CD4-positive, CD25-positive, alpha-beta regulatory T cell (primary cell): ENCODE measurements at regions not wholly inside any gene's neighbourhood (a gene's known extent, or its start where the extent isn't known, plus 50 kb on each side); places are given as distances from the start of the nearest gene placed in this dataset.
A peak's percentile ranks its signal among the peaks of the same experiment; 100 is the strongest.

Source experiments
- ATAC-seq, 2 donors: fragments of 150-1000 bp; cut with Tn5 transposase; one replicate each; pipeline ENCODE4 v1.10.0; 2021; ENCODE audit warnings: low read depth in 2 of 2, moderate number of reproducible peaks in 2 of 2, moderate library complexity in 1 of 2
- DNase-seq, 3 donors: peaks; one replicate each; pipeline versions ENCODE4 v3.0.0 to v3.0.0-alpha.2; 2012 to 2022; ENCODE audit warnings: mixed read lengths in 1 of 3
- H3K27ac ChIP-seq: one replicate; pipeline ENCODE4 v1.7.0; 2013; ENCODE audit warnings: mild to moderate bottlenecking, low read length; ENCODE audit not compliant: insufficient read depth, poor library complexity, severe bottlenecking
- H3K27me3 ChIP-seq: one replicate; pipeline ENCODE4 v1.7.0; 2013; ENCODE audit warnings: low read length; ENCODE audit not compliant: control insufficient read depth, insufficient read depth
- H3K36me3 ChIP-seq: one replicate; pipeline ENCODE4 v1.7.0; 2013; ENCODE audit warnings: mild to moderate bottlenecking, low read length, moderate library complexity; ENCODE audit not compliant: control insufficient read depth, insufficient read depth
- H3K4me1 ChIP-seq: 2 replicates; pipeline ENCODE4 v1.7.0; 2013; ENCODE audit warnings: mild to moderate bottlenecking, low read length; ENCODE audit not compliant: insufficient read depth, control insufficient read depth, poor library complexity, severe bottlenecking
- H3K4me3 ChIP-seq: one replicate; pipeline ENCODE4 v1.7.0; 2013; ENCODE audit warnings: low read depth, mild to moderate bottlenecking, low read length, moderate library complexity
- H3K9me3 ChIP-seq, 2 experiments: 1 replicate in 1 of 2; 2 replicates in 1 of 2; pipeline ENCODE4 v1.7.0; 2013; ENCODE audit warnings: low read length in 2 of 2, mild to moderate bottlenecking in 1 of 2, moderate library complexity in 1 of 2; ENCODE audit not compliant: control insufficient read depth in 2 of 2
- H3K27ac Mint-ChIP-seq, 3 donors: one replicate each; pipeline ENCODE4 v1.8.0; 2020 to 2022; ENCODE audit warnings: mild to moderate bottlenecking in 3 of 3, mixed read lengths in 3 of 3, moderate library complexity in 2 of 3
- H3K27me3 Mint-ChIP-seq: one replicate; pipeline ENCODE4 v1.8.0; 2022; ENCODE audit warnings: mild to moderate bottlenecking, mixed read lengths
- H3K36me3 Mint-ChIP-seq: one replicate; pipeline ENCODE4 v1.8.0; 2020; ENCODE audit warnings: mixed read lengths
- H3K4me1 Mint-ChIP-seq, 4 donors: one replicate each; pipeline ENCODE4 v1.8.0; 2020 to 2022; ENCODE audit warnings: mixed read lengths in 4 of 4, mild to moderate bottlenecking in 1 of 4
- H3K4me3 Mint-ChIP-seq, 4 donors: one replicate each; pipeline ENCODE4 v1.8.0; 2020 to 2022; ENCODE audit warnings: mild to moderate bottlenecking in 4 of 4, mixed read lengths in 4 of 4, moderate library complexity in 3 of 4
- H3K9me3 Mint-ChIP-seq, 7 donors: one replicate each; pipeline ENCODE4 v1.8.0; 2020 to 2022; ENCODE audit warnings: mixed read lengths in 7 of 7, mild to moderate bottlenecking in 3 of 7, moderate library complexity in 2 of 7

- DNase-seq (no peak), ATAC-seq (no peak)
- Histone ChIP-seq H3K27ac (no peak overlapping the region), H3K4me1 (no peaks in the 10 kb centered on the region), H3K27me3 (no peaks in the 10 kb centered on the region), H3K4me3 (no peak overlapping the region), H3K36me3 (no peaks in the 10 kb centered on the region), H3K9me3 (no peaks in the 10 kb centered on the region)
- Mint-ChIP-seq H3K27ac (no peak overlapping the region), H3K36me3 (no peaks in the 10 kb centered on the region), H3K27me3 (no peaks in the 10 kb centered on the region), H3K9me3 (peaks cover 0 to 1% (median 0%) of the 10 kb centered on the region in 7 donors), H3K4me3 (no peak overlapping the region), H3K4me1 (peaks cover 0 to 5% (median 0%) of the 10 kb centered on the region in 4 donors)
Measured at GRCh38 chr12:11968048-11968383, 102.7 kb upstream of the BCL2L14 start.

GRCh38 chr12:11968516-11968915, 102.2 kb upstream of the BCL2L14 start:
- Mint-ChIP-seq H3K27ac (no peak overlapping the region), H3K36me3 (no peaks in the 10 kb centered on the region), H3K9me3 (peaks cover 0 to 1% (median 0%) of the 10 kb centered on the region in 7 donors), H3K4me1 (peaks cover 0 to 2% (median 0%) of the 10 kb centered on the region in 4 donors), H3K27me3 (no peaks in the 10 kb centered on the region), H3K4me3 (no peak overlapping the region)
- no peak overlapping the region for H3K4me3 ChIP-seq
- ATAC-seq, result no peak
- H3K27me3 ChIP-seq, result no peaks in the 10 kb centered on the region
- H3K9me3 ChIP-seq, result no peaks in the 10 kb centered on the region
- no peaks in the 10 kb centered on the region for H3K4me1 ChIP-seq
- no peak overlapping the region for H3K27ac ChIP-seq
- no peaks in the 10 kb centered on the region for H3K36me3 ChIP-seq
- DNase-seq, result no peak

DNA sequence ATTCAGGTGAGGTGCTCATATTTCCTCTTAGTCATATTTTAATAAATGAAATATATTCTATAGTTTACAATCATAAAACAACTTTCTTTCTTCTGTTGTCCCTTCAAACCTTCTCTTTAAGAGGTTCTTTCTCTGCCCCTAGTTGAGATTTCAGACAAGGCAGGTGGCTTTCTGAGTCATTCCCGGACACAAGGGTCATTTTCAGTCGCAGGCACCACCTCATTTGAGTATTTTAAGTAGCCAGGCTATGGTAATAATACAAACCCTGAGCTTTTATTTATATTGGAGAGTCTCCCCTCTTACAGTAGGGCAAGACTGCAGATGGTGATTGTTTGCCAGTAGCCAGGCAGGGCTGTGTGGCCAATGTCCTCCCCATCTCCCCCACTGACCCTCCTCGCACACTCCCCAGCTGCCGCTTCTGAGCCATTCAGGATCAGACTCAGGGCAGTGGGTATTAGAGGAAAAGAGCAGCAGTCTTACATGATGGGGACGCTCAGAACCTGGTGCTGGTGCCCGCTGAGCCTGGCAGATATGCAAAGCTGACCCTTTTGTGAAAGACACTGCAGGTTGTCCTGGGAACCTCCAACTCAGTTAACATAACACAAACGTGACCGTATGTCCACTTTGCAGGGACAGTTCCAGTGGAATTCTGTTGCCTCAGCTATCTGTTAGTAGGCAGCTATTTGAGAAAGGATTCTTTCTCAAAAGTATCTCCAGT, 101.1 kb upstream of the BCL2L14 start:
- Histone ChIP-seq H3K4me3 (no peak overlapping the region), H3K27ac (no peak overlapping the region), H3K36me3 (no peaks in the 10 kb centered on the region), H3K27me3 (no peaks in the 10 kb centered on the region), H3K9me3 (no peaks in the 10 kb centered on the region), H3K4me1 (no peaks in the 10 kb centered on the region)
- peak overlapping the region in 1 of 3 donors; percentile 14 for H3K27ac Mint-ChIP-seq
- H3K27me3 Mint-ChIP-seq, result no peaks in the 10 kb centered on the region
- no peak overlapping the region for H3K4me3 Mint-ChIP-seq
- H3K4me1 Mint-ChIP-seq, result peaks cover 0 to 2% (median 0%) of the 10 kb centered on the region in 4 donors
- DNase-seq (no peak), ATAC-seq (no peak)
- peaks cover 0 to 1% (median 0%) of the 10 kb centered on the region in 7 donors for H3K9me3 Mint-ChIP-seq
- no peaks in the 10 kb centered on the region for H3K36me3 Mint-ChIP-seq

- Histone ChIP-seq H3K4me3 (no peak overlapping the region), H3K27me3 (no peaks in the 10 kb centered on the region), H3K27ac (no peak overlapping the region), H3K9me3 (no peaks in the 10 kb centered on the region), H3K36me3 (no peaks in the 10 kb centered on the region), H3K4me1 (no peaks in the 10 kb centered on the region)
- Mint-ChIP-seq H3K4me3 (no peak overlapping the region), H3K36me3 (no peaks in the 10 kb centered on the region), H3K27ac (no peak overlapping the region), H3K9me3 (peaks cover 0 to 1% (median 0%) of the 10 kb centered on the region in 7 donors), H3K4me1 (peaks cover 0 to 2% (median 0%) of the 10 kb centered on the region in 4 donors), H3K27me3 (no peaks in the 10 kb centered on the region)
- ATAC-seq, result no peak
- no peak for DNase-seq
Measured at GRCh38 chr12:11970155-11970520, 100.6 kb upstream of the BCL2L14 start.

DNA sequence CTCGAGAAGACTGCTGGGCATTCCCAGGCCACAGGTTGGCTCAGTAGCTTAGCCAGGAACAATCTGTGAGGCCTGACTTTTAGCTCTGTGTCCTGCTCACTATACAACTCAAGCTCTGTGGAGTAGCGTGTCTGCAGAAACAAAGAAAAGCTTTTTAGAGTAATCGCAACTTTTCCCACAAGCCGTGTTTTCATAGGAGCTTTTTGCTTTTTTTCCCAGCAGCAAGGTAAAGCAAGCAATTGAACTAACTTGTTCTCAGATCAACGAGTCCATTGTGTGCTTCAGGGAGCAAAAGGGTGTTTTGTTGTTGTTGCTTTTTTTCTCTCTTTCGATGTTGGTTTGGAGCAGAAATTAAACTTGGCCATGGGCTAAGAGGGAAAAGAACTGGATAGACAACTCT, 97.3 kb upstream of the BCL2L14 start:
- Histone ChIP-seq H3K4me3 (no peak overlapping the region), H3K27me3 (no peaks in the 10 kb centered on the region), H3K9me3 (no peaks in the 10 kb centered on the region), H3K36me3 (no peaks in the 10 kb centered on the region), H3K4me1 (no peaks in the 10 kb centered on the region), H3K27ac (no peak overlapping the region)
- Mint-ChIP-seq H3K27me3 (no peaks in the 10 kb centered on the region), H3K9me3 (no peaks in the 10 kb centered on the region), H3K27ac (no peak overlapping the region), H3K4me1 (peaks cover 0 to 4% (median 0%) of the 10 kb centered on the region in 4 donors), H3K36me3 (no peaks in the 10 kb centered on the region), H3K4me3 (no peak overlapping the region)
- ATAC-seq, result no peak
- DNase-seq, result no peak

DNA sequence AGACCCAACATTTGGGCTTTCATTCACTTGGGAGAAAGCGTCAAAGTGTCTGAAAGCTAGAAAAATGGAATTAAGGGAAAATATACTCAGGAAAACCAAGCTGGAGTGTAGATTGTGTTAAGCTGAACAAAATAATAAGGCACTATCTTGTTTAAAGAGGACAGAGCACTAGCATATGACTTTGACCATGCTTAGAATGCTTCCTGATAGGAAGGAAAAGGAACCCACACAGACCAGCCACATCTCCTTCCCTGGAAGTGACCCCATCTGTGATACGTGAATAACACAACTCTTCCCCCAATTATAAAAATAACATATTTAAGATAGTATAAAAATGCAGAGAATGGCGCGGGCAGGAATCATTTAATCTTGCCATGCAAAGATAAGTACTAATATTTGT, 94.7 kb upstream of the BCL2L14 start:
- Mint-ChIP-seq H3K9me3 (no peaks in the 10 kb centered on the region), H3K36me3 (no peaks in the 10 kb centered on the region), H3K27ac (no peak overlapping the region), H3K4me3 (no peak overlapping the region), H3K4me1 (peaks cover 3 to 20% (median 15%) of the 10 kb centered on the region in 4 donors), H3K27me3 (no peaks in the 10 kb centered on the region)
- Histone ChIP-seq H3K9me3 (no peaks in the 10 kb centered on the region), H3K27me3 (no peaks in the 10 kb centered on the region), H3K27ac (no peak overlapping the region), H3K4me3 (no peak overlapping the region), H3K36me3 (no peaks in the 10 kb centered on the region), H3K4me1 (peaks cover 22% of the 10 kb centered on the region)
- DNase-seq, result no peak
- no peak for ATAC-seq

- Histone ChIP-seq H3K9me3 (no peaks in the 10 kb centered on the region), H3K4me1 (peaks cover 38% of the 10 kb centered on the region), H3K36me3 (no peaks in the 10 kb centered on the region), H3K4me3 (no peak overlapping the region), H3K27me3 (no peaks in the 10 kb centered on the region), H3K27ac (no peak overlapping the region)
- Mint-ChIP-seq H3K27me3 (no peaks in the 10 kb centered on the region), H3K27ac (peak overlapping the region in 2 of 3 donors; percentile 31 to 93), H3K4me1 (peaks cover 15 to 48% (median 40%) of the 10 kb centered on the region in 4 donors), H3K36me3 (no peaks in the 10 kb centered on the region), H3K9me3 (no peaks in the 10 kb centered on the region), H3K4me3 (no peak overlapping the region)
- DNase-seq (no peak), ATAC-seq (no peak)
Measured at GRCh38 chr12:11978726-11979384, 91.9 kb upstream of the BCL2L14 start.

GRCh38 chr12:11980115-11980514, 90.6 kb upstream of the BCL2L14 start:
- DNase-seq, result no peak
- no peaks in the 10 kb centered on the region for H3K36me3 ChIP-seq
- Mint-ChIP-seq H3K27ac (peak overlapping the region; percentile 53 to 95 (median 93)), H3K4me1 (peaks cover 15 to 48% (median 41%) of the 10 kb centered on the region in 4 donors), H3K4me3 (peak overlapping the region in 3 of 4 donors; percentile 23 to 47 (median 47)), H3K36me3 (no peaks in the 10 kb centered on the region), H3K27me3 (no peaks in the 10 kb centered on the region), H3K9me3 (no peaks in the 10 kb centered on the region)
- H3K4me3 ChIP-seq, result peak overlapping the region; percentile 69
- H3K27ac ChIP-seq, result peak overlapping the region; percentile 91
- H3K27me3 ChIP-seq, result no peaks in the 10 kb centered on the region
- no peak for ATAC-seq
- H3K9me3 ChIP-seq, result no peaks in the 10 kb centered on the region
- H3K4me1 ChIP-seq, result peaks cover 38% of the 10 kb centered on the region
